HG03175 (cell line): ENCODE measurements at regions not wholly inside any gene's neighbourhood (a gene's known extent, or its start where the extent isn't known, plus 50 kb on each side); places are given as distances from the start of the nearest gene placed in this dataset.

Experiments
- ATAC-seq: cut with Tn5 transposase; IDR thresholded peaks from one replicate; pipeline ENCODE4 v1.9.1; 2021; ENCODE audit warnings: mild to moderate bottlenecking, moderate library complexity; ENCODE audit not compliant: unreplicated experiment

GRCh38 chr6:45791211-45792168, 224.2 kb downstream of the CLIC5 start:
- ATAC-seq: no peak

- no peak for ATAC-seq
Observed at GRCh38 chr6:45789238-45789637, 226.4 kb downstream of the CLIC5 start.

- ATAC-seq: no peak
Observed at GRCh38 chr6:45787384-45787783, 228.3 kb downstream of the CLIC5 start.

- no peak for ATAC-seq
Observed at GRCh38 chr6:45786355-45786781, 229.3 kb downstream of the CLIC5 start.

- ATAC-seq: no peak
Observed at GRCh38 chr6:45784250-45784649, 231.4 kb downstream of the CLIC5 start.

GRCh38 chr6:45783716-45784115, 231.9 kb downstream of the CLIC5 start:
- ATAC-seq: no peak

GRCh38 chr6:45781890-45782289, 233.8 kb downstream of the CLIC5 start:
- ATAC-seq: no peak

- ATAC-seq: no peak
Observed at GRCh38 chr6:45780523-45780922, 235.1 kb downstream of the CLIC5 start.

- no peak for ATAC-seq
Observed at GRCh38 chr6:45775026-45775697, 240.5 kb downstream of the CLIC5 start.

- no peak for ATAC-seq
Observed at GRCh38 chr6:45773906-45774305, 241.8 kb downstream of the CLIC5 start.

GRCh38 chr6:45772886-45773495, 242.7 kb downstream of the CLIC5 start:
- ATAC-seq: no peak

GRCh38 chr6:45772051-45772450, 243.6 kb downstream of the CLIC5 start:
- no peak for ATAC-seq

- ATAC-seq: no peak
Observed at GRCh38 chr6:45763281-45763680, 252.4 kb downstream of the CLIC5 start.

GRCh38 chr6:45759472-45759810, 256.2 kb downstream of the CLIC5 start:
- no peak for ATAC-seq

GRCh38 chr6:45758787-45759471, 256.7 kb downstream of the CLIC5 start:
- ATAC-seq: no peak

GRCh38 chr6:45757443-45758130, 258.1 kb downstream of the CLIC5 start:
- ATAC-seq: no peak

GRCh38 chr6:45756606-45757005, 259.1 kb downstream of the CLIC5 start:
- no peak for ATAC-seq

- no peak for ATAC-seq
Observed at GRCh38 chr6:45754432-45754831, 261.2 kb downstream of the CLIC5 start.

- ATAC-seq: no peak
Observed at GRCh38 chr6:45746046-45746445, 269.6 kb downstream of the CLIC5 start.

GRCh38 chr6:45743028-45743615, 272.5 kb downstream of the CLIC5 start:
- ATAC-seq: no peak
